ENCODE measurements at regions not wholly inside any gene's neighbourhood (a gene's known extent, or its start where the extent isn't known, plus 50 kb on each side); places are given as distances from the start of the nearest gene placed in this dataset.
"Not testable (repeated sequence)": the region's sequence is repeated elsewhere in the genome, so short reads cannot be mapped to it uniquely, and the experiment has no call there.

DNA sequence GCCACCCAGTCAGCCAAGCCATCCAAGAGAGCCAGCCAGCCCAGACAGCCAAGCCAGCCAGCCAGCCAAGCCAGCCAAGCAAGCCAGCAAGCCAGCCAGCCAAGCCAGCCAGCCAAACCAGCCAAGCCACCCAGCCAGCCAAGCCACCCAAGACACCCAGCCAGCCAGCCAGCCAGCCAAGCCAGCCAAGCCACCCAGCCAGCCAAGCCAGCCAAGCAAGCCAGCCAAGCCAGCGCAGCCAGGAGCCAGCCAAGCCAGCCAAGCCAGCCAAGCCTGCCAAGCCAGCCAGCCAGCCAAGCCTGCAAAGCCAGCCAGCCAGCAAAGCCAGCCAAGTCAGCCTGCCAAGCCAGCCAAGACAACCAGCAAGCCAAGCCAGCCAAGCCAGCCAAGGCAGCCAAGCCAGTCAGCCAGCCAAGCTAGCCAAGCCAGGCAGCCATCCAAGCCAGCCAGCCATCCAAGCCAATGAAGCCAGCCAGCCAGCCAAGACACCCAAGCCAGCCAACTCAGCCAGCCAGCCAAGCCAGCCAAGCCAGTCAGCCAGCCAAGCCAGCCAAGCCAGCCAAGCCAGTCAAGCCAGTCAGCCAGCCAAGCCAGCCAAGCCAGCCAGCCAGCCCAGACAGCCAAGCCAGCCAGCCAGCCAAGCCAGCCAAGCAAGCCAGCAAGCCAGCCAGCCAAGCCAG, 332.2 kb upstream of the PLGLB2 start:
- DNase-seq: not testable (repeated sequence)

DNA sequence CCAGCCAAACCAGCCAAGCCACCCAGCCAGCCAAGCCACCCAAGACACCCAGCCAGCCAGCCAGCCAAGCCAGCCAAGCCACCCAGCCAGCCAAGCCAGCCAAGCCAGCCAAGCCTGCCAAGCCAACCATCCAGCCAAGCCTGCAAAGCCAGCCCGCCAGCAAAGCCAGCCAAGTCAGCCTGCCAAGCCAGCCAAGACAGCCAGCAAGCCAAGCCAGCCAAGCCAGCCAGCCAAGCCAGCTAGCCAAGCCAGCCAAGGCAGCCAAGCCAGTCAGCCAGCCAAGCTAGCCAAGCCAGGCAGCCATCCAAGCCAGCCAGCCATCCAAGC, 331.7 kb upstream of the PLGLB2 start:
- DNase-seq: not testable (repeated sequence)

DNA sequence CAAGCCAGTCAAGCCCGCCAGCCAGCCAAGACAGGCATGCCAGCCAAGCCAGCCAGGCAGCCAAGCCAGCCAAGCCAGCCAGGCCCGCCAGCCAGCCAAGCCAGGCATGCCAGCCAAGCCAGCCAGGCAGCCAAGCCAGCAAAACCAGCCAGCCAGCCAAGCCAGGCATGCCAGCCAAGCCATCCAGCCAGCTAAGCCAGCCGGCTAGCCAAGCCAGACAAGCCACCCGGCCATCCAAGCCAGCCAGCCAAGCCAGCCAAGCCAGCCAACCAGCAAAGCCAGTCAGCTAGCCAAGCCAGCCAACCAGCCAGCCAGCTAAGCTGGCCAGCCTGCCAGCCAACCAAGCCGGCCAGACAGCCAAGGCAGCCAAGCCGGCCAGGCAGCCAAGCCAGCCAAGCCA, 330.7 kb upstream of the PLGLB2 start:
- not testable (repeated sequence) for DNase-seq

DNA sequence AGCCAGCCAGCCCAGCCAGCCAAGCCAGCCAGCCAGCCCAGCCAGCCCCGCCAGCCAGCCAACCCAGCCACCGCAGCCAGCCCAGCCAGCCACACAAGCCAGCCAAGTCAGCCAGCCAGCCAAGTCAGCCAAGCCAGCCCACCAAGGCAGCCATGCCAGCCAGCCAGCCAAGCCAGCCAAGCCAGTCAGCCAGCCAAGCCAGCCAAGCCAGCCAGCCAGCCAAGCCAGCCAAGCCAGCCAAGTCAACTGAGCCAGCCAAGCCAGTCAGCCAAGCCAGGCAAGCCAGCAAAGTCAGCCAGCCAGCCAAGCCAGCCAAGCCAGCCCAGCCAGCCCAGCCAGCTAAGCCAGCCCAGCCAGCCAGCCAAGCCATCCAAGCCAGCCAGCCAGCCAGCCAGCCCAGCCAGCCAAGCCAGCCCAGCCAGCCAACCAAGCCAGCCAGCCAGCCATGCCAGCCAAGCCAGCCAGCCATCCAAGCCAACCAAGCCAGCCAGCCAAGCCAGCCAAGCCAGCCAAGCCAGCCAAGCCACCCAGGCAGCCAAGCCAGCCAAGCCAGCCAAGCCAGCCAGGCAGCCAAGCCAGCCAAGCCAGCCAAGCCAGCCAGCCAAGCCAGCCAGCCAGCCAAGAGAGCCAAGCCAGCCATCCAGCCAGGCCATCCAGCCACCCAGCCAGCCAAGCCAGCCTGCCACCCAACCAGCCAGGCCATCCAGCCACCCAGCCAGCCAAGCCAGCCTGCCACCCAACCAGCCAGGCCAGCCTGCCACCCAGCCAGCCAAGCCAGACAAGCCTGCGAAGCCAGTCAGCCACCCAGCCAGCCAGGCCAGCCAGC, 329.9 kb upstream of the PLGLB2 start:
- DNase-seq: not testable (repeated sequence)

DNA sequence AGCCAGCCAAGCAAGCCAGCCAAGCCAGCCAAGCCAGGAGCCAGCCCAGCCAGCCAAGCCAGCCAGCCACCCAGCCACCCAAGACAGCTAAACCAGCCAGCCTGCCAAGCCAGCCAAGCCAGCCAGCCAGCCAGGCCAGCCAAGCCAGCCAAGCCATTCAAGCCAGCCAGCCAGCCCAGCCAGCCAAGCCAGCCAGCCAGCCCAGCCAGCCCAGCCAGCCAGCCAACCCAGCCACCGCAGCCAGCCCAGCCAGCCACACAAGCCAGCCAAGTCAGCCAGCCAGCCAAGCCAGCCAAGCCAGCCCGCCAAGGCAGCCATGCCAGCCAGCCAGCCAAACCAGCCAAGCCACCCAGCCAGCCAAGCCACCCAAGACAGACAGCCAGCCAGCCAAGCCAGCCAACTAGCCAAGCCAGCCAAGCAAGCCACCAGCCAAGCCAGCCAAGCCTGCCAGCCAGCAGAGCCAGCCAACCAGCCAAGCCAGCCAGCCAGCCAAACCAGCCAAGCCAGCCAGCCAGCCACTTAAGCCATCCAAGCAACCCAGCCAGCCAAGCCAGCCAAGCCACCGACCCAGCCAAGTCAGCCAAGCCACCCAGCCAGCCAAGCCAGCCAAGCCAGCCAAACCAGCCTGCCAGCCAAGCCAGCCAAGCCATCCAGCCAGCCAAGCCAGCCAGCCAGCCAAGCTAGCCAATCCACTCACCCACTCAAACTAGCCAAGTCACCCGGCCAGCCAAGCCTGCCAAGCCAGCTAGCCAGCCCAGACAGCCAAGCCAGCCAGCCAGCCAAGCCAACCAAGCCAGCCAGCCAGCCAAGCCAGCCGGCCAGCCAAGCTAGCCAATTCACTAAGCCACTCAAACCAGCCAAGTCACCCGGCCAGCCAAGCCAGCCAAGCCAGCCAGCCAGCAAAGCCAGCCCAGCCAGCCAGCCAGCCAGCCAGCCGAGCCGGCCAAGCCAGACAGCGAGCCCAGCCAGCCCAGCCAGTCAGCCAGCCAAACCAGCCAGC, 328.8 kb upstream of the PLGLB2 start:
- not testable (repeated sequence) for DNase-seq

DNA sequence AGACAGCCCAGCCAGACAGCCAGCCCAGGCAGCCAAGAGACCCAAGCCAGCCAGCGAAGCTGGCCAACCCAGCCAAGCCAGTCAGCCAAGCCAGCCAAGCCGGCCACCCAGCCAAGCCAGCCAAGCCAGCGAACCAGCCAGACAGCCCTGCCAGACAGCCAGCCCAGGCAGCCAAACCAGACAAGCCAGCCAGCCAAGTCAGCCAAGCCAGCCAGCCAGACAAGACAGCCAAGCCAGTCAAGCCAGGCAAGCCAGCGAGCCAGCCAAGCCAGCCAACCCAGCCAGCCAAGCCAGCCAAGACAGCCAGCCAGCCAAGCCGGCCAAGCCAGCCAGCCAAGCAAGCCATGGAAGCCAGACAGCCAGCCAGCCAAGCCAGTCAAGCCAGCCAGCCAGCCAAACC, 327.9 kb upstream of the PLGLB2 start:
- not testable (repeated sequence) for DNase-seq

DNA sequence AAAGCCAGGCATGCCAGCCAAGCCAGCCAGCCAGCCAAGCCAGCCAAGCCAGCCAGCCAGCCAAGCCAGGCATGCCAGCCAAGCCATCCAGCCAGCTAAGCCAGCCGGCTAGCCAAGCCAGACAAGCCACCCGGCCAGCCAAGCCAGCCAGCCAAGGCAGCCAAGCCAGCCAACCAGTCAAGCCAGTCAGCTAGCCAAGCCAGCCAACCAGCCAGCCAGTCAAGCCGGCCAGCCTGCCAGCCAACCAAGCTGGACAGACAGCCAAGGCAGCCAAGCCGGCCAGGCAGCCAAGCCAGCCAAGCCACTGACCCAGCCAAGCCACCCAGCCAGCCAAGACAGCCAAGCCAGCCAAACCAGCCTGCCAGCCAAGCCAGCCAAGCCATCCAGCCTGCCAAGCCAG, 326.9 kb upstream of the PLGLB2 start:
- DNase-seq: not testable (repeated sequence)

DNA sequence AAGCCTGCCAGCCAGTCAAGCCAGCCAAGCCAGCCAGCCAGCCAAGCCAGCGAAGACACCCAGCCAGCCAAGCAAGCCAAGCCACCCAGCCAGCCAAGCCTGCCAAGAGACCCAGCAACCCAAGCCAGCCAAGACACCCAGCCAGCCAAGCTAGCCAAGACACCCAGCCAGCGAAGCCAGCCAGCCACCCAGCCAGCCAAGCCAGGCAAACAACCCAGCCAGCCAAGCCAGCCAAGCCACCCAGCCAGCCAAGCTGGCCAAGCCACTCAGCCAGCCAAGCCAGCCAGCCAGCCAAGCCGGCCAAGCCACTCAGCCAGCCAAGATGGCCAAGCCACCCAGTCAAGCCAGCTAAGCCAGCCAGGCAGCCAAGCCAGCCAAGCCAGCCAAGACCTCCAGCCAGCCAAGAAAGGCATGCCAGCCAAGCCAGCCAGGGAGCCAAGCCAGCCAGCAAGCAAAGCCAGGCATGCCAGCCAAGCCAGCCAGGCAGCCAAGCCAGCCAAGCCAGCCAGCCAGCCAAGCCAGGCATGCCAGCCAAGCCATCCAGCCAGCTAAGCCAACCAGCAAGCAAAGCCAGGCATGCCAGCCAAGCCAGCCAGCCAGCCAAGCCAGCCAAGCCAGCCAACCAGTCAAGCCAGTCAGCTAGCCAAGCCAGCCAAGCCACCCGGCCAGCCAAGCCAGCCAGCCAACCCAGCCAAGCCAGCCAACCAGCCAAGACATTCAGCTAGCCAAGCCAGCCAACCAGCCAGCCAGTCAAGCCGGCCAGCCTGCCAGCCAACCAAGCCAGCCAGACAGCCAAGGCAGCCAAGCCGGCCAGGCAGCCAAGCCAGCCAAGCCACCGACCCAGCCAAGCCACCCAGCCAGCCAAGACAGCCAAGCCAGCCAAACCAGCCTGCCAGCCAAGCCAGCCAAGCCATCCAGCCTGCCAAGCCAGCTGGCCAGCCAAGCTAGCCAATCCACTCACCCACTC, 323.8 kb upstream of the PLGLB2 start:
- DNase-seq: not testable (repeated sequence)

DNA sequence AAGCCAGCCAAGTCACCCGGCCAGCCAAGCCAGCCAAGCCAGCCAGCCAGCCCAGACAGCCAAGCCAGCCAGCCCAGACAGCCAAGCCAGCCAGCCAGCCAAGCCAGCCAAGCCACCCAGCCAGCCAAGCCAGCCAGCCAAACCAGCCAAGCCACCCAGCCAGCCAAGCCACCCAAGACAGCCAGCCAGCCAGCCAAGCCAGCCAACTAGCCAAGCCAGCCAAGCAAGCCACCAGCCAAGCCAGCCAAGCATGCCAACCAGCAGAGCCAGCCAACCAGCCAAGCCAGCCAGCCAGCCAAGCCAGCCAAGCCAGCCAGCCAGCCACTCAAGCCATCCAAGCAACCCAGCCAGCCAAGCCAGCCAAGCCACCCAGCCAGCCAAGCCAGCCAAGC, 323.1 kb upstream of the PLGLB2 start:
- DNase-seq: not testable (repeated sequence)

DNA sequence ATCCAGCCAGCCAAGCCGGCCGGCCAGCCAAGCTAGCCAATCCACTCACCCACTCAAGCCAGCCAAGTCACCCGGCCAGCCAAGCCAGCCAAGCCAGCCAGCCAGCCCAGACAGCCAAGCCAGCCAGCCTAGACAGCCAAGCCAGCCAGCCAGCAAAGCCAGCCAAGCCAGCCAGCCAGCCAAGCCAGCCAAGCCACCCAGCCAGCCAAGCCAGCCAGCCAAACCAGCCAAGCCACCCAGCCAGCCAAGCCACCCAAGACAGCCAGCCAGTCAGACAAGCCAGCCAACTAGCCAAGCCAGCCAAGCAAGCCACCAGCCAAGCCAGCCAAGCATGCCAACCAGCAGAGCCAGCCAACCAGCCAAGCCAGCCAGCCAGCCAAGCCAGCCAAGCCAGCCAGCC, 322.7 kb upstream of the PLGLB2 start:
- not testable (repeated sequence) for DNase-seq

DNA sequence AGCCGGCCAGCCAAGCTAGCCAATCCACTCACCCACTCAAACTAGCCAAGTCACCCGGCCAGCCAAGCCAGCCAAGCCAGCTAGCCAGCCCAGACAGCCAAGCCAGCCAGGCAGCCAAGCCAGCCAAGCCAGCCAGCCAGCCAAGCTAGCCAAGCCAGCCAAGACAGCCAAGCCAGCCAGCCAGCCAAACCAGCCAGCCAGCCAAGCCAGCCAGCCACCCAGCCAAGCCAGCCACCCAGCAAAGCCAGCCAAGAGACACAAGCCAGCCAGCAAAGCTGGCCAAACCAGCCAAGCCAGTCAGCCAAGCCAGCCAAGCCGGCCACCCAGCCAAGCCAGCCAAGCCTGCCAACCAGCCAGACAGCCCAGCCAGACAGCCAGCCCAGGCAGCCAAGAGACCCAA, 322.2 kb upstream of the PLGLB2 start:
- not testable (repeated sequence) for DNase-seq

DNA sequence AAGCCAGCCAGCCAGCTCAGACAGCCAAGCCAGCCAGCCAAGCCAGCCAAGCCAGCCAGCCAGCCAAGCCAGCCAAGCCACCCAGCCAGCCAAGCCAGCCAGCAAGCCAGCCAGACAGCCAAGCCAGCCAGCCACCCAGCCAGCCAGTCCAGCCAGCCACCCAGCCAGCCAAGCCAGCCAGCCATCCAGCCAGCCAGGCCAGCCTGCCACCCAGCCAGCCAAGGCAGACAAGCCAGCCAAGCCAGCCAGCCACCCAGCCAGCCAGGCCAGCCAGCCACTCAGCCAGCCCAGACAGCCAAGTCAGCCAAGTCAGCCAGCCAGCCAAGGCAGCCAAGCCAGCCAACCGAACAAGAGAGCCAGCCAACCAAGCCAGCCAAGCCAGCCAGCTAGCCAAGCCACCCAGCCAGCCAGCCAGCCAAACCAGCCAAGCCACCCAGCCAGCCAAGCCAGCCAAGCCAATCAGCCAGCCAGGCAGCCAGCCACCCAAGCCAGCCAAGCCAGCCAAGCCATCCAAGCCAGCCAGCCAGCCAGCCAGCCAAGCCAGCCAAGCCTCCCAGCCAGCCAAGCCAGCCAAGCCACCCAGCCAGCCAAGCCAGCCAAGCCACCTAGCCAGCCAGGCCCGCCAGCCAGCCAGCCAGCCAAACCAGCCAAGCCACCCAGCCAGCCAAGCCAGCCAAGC, 319.3 kb upstream of the PLGLB2 start:
- DNase-seq: not testable (repeated sequence)

DNA sequence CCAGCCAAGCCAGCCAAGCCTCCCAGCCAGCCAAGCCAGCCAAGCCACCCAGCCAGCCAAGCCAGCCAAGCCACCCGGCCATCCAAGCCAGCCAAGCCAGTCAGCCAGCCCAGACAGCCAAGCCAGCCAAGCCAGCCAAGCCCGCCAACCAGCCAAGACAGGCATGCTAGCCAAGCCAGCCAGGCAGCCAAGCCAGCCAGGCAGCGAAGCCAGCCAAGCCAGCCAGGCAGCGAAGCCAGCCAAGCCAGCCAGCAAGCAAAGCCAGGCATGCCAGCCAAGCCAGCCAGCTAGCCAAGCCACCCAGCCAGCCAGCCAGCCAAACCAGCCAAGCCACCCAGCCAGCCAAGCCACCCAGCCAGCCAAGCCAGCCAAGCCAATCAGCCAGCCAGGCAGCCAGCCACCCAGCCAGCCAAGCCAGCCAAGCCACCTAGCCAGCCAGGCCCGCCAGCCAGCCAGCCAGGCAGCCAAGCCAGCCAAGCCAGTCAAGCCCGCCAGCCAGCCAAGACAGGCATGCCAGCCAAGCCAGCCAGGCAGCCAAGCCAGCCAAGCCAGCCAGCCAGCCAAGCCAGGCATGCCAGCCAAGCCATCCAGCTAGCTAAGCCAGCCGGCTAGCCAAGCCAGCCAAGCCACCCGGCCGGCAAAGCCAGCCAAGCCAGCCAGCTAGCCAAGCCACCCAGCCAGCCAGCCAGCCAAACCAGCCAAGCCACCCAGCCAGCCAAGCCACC, 318.5 kb upstream of the PLGLB2 start:
- DNase-seq: not testable (repeated sequence)

DNA sequence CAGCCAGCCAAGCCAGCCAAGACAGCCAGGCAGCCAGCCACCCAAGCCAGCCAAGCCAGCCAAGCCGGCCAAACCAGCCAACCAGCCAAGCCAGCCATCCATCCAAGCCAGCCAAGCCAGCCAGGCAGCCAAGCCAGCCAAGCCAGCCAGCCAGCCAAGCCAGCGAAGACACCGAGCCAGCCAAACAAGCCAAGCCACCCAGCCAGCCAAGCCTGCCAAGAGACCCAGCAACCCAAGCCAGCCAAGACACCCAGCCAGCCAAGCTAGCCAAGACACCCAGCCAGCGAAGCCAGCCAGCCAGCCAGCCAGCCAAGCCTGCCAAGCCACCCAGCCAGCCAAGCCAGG, 318.0 kb upstream of the PLGLB2 start:
- DNase-seq: not testable (repeated sequence)

DNA sequence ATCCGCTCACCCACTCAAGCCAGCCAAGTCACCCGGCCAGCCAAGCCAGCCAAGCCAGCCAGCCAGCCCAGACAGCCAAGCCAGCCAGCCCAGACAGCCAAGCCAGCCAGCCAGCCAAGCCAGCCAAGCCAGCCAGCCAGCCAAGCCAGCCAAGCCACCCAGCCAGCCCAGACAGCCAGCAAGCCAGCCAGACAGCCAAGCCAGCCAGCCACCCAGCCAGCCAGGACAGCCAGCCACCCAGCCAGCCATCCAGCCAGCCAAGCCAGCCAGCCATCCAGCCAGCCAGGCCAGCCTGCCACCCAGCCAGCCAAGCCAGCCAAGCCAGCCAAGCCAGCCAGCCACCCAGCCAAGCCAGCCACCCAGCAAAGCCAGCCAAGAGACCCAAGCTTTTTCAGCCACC, 316.8 kb upstream of the PLGLB2 start:
- not testable (repeated sequence) for DNase-seq

DNA sequence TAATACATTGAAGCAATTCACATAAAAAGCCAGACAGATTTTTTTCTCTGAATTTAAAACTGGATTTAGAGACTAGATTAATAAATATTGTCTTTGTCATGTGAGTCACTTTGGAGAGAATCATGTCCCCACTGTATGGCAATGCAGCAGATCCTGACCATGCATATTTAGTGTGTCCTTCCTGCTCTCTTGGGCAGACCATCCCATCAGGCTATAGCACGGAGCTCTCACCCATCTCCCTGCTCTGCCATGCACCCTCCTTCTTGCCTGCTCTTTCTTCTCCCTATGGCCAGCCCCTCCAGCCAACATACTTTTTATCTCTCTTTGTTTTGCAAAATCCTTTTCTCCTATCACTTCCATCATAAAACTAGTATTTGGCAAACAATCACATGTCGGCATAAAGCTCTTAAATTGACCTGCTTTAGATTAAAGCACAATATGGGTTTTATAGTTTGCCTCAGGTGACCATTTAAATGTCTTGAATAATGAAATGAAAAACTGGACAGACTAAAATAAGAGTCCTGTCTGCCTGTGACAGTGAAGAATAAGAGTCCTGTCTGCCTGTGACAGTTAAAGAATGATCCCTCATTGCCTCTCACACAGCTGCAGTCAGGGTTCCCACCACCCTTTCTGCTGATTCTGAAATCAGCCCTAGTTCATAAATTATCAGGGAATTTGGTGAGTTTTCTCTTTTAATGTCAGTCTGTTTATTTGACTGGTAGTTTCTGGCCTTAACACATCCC, 315.0 kb upstream of the PLGLB2 start:
- not testable (repeated sequence) for DNase-seq

DNA sequence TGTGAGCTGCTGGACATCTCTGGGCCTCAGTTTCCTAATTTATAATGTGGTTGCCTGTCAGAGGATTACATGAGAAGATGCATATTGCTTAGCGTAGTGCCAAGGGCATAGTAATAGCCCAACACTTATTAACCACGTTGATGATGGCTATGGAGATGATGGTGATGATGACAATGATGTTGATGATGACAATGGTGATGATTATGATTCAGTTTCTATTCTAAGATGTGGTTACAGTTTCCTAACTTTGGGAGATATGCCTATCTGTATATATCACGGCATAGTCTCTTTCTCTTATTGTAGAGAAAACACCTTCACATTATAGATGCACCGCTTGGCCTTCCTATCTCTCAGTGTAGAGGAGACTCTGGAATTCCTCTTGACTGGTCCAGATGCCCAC, 311.9 kb upstream of the PLGLB2 start:
- DNase-seq: not testable (repeated sequence)

DNA sequence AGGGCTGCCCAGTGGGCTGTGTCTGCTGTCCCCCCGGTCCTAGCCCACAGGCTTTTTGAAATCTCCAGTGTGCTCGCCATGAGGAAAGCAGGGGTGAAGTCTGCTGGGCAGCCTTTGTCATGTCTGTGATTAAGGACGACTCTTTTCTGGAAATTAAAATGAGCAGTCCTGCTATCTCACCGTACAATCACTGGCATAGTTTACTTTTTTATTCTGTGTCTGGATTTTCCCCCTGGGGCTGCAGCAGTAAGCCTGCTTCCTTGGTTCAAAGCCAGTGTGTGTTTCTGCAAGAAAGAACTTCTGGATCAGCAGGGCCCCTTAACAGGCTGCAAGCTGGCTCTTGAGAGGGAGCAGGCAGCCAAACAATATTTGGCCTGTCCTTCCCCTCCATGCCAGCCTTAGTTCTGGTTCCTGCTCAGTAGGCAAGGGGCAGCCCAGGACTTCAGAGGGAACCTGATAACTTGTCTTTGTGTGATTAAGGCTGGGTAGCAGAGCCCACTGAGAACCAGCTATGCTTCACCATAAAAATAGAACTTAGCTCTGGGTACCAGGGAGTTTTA, 310.1 kb upstream of the PLGLB2 start:
- DNase-seq: not testable (repeated sequence)

DNA sequence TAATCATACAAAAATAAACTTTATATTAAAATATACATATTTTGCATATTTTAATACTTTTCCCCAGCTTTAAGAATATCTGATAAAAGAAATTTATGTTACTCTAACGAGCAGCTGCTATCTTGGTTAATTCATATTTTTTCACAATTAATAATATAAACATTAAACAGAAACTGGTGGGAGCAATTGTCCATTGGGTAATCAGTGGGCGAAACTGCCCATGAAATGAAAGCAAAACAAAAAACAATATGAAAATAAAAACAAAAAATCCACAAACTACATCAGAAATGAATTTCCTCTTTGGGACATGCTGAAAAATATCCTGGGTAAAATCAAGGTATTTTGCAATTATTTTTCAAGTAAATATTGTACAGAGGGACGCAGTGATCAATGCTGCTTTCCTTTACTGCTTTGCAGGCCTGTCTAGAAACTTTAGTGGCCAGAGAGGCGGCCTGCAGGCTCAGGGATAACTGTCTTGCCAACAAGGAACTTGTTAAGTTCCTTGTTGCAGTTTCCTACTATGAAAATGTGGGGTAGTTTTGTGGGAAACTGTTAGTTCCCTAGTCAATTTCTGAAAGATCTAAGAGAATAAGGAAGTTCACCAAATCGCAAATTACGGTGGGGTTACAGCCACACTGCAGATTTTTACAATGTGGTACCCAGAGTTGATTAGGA, 309.0 kb upstream of the PLGLB2 start:
- not testable (repeated sequence) for DNase-seq

Data from right forelimb (tissue), 1 donor.